HEK293T (cell line): ENCODE measurements at regions not wholly inside any gene's neighbourhood (a gene's known extent, or its start where the extent isn't known, plus 50 kb on each side); places are given as distances from the start of the nearest gene placed in this dataset.

Source experiments
- CTBP1 ChIP-seq: fragments of 450-650 bp; IDR thresholded peaks from 2 replicates; pipeline ENCODE4 v1.6.1; 2016; ENCODE audit warnings: borderline replicate concordance
- ELF4 ChIP-seq: fragments of 450-650 bp; IDR thresholded peaks from 2 replicates; pipeline ENCODE4 v1.6.1; 2017; ENCODE audit warnings: antibody characterized with exemption
- FOXA1 ChIP-seq: fragments of 450-650 bp; IDR thresholded peaks from 2 replicates; pipeline ENCODE4 v1.6.1; 2016; ENCODE audit warnings: mild to moderate bottlenecking
- FOXK2 ChIP-seq: fragments of 450-650 bp; IDR thresholded peaks from 2 replicates; pipeline ENCODE4 v1.6.1; 2016; ENCODE audit warnings: mild to moderate bottlenecking
- FOXM1 ChIP-seq: fragments of 450-650 bp; IDR thresholded peaks from 2 replicates; pipeline ENCODE4 v1.6.1; 2017; ENCODE audit warnings: mild to moderate bottlenecking, borderline replicate concordance
- HDGF ChIP-seq: fragments of 450-650 bp; IDR thresholded peaks from 2 replicates; pipeline ENCODE4 v1.6.1; 2017; ENCODE audit warnings: antibody characterized with exemption, borderline replicate concordance
- L3MBTL2 ChIP-seq: fragments of 450-650 bp; conservative IDR thresholded peaks from 2 replicates; pipeline ENCODE4 v1.6.1; 2016; ENCODE audit warnings: mild to moderate bottlenecking
- LEF1 ChIP-seq: fragments of 450-650 bp; IDR thresholded peaks from 2 replicates; pipeline ENCODE4 v1.6.1; 2017; ENCODE audit warnings: mild to moderate bottlenecking, borderline replicate concordance
- SP1 ChIP-seq: fragments of 450-650 bp; IDR thresholded peaks from 2 replicates; pipeline ENCODE4 v1.6.1; 2017
- SUZ12 ChIP-seq: fragments of 450-650 bp; IDR thresholded peaks from 2 replicates; pipeline ENCODE4 v1.6.1; 2016; ENCODE audit warnings: mild to moderate bottlenecking
- TARDBP ChIP-seq: fragments of 450-650 bp; IDR thresholded peaks from 2 replicates; pipeline ENCODE4 v1.6.1; 2016

GRCh38 chr21:25323356-25323949 is 283.8 kb downstream of the MRPL39 start:
- TF ChIP-seq TARDBP (no peak), FOXK2 (no peak), LEF1 (no peak), SP1 (no peak), ELF4 (no peak), FOXM1 (no peak), HDGF (no peak), FOXA1 (no peak), SUZ12 (no peak), L3MBTL2 (no peak), CTBP1 (no peak)
